K562 (cell line): ENCODE measurements at regions not wholly inside any gene's neighbourhood (a gene's known extent, or its start where the extent isn't known, plus 50 kb on each side); places are given as distances from the start of the nearest gene placed in this dataset.
"Not testable (repeated sequence)": the region's sequence is repeated elsewhere in the genome, so short reads cannot be mapped to it uniquely, and the experiment has no call there.

Experiments used
- NR1H2 ChIP-seq: sonication (generic); formaldehyde crosslinking; IDR thresholded peaks from 2 replicates; pipeline ENCODE4 v1.4.0; 2020; ENCODE audit warnings: mild to moderate bottlenecking, missing genetic modification reagents
- POLR2AphosphoS2 ChIP-seq: IDR thresholded peaks from 2 replicates; pipeline ENCODE4 v1.6.1; 2012; ENCODE audit warnings: low read length, improper control_type of control experiment
- RAD21 ChIP-seq, 2 experiments: fragments of 250-450 bp in 1 of 2; fragments of 450-650 bp in 1 of 2; sonication (Bioruptor Pico) in 1 of 2; formaldehyde crosslinking in 1 of 2; IDR thresholded peaks in 1 of 2; conservative IDR thresholded peaks in 1 of 2; 2 replicates each; pipeline versions ENCODE4 v1.4.0 to v1.8.0; 2020 to 2022; ENCODE audit warnings: mild to moderate bottlenecking in 2 of 2, moderate library complexity in 1 of 2
- REST ChIP-seq, 2 experiments: fragments of 450-650 bp; formaldehyde crosslinking in 1 of 2; IDR thresholded peaks; 2 replicates each; pipeline versions ENCODE4 v1.4.0 to v1.6.1; 2014 to 2020; ENCODE audit warnings: mild to moderate bottlenecking in 2 of 2, borderline replicate concordance in 1 of 2, low read depth in 1 of 2
- SMAD1 ChIP-seq: fragments of 150-350 bp; IDR thresholded peaks from 2 replicates; pipeline ENCODE4 v1.6.1; 2014; ENCODE audit warnings: low read length, low read depth; ENCODE audit not compliant: partially characterized antibody
- TF ChIP-seq, protein P1 (sequence below), 2 experiments: fragments of 200-800 bp in 1 of 2; sonication (Bioruptor generic) in 1 of 2; sonication (generic) in 1 of 2; formaldehyde crosslinking in 1 of 2; IDR thresholded peaks in 1 of 2; conservative IDR thresholded peaks in 1 of 2; 2 replicates each; pipeline versions ENCODE4 v1.5.0 to v1.6.1; 2016 to 2020; ENCODE audit warnings: missing compliant biosample characterization in 1 of 2, missing genetic modification characterization in 1 of 2, missing genetic modification reagents in 1 of 2

GRCh38 chr6:86012991-86013390 lies 370.3 kb upstream of the SYNCRIP start:
- TF ChIP-seq, protein P1, sequence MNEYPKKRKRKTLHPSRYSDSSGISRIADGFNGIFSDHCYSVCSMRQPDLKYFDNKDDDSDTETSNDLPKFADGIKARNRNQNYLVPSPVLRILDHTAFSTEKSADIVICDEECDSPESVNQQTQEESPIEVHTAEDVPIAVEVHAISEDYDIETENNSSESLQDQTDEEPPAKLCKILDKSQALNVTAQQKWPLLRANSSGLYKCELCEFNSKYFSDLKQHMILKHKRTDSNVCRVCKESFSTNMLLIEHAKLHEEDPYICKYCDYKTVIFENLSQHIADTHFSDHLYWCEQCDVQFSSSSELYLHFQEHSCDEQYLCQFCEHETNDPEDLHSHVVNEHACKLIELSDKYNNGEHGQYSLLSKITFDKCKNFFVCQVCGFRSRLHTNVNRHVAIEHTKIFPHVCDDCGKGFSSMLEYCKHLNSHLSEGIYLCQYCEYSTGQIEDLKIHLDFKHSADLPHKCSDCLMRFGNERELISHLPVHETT (CRISPR knock-in tag; conservative IDR thresholded peaks at IDR 0.05 in 1 of 2, IDR thresholded peaks at IDR 0.05 in 1 of 2): not testable (repeated sequence)
- not testable (repeated sequence) for TF ChIP-seq POLR2AphosphoS2; REST (IDR thresholded peaks at IDR 0.05; ENCODE audit: borderline replicate concordance); REST (CRISPR knock-in tag; IDR thresholded peaks at IDR 0.05; ENCODE audit: low read depth); SMAD1; RAD21 (CRISPR knock-in tag; conservative IDR thresholded peaks at IDR 0.05 in 1 of 2, IDR thresholded peaks at IDR 0.05 in 1 of 2); NR1H2 (CRISPR knock-in tag)
